HL-60 (cell line): ENCODE measurements at regions not wholly inside any gene's neighbourhood (a gene's known extent, or its start where the extent isn't known, plus 50 kb on each side); places are given as distances from the start of the nearest gene placed in this dataset.

ENCODE experiments used
- CTCF ChIP-seq: IDR thresholded peaks from one replicate; pipeline ENCODE4 v1.5.1; 2011; ENCODE audit warnings: low read length, control low read depth, inconsistent platforms; ENCODE audit not compliant: insufficient read depth
- GABPA ChIP-seq: IDR thresholded peaks from 2 replicates; pipeline ENCODE4 v1.6.1; 2012; ENCODE audit warnings: low read depth
- SPI1 ChIP-seq: IDR thresholded peaks from 2 replicates; pipeline ENCODE4 v1.6.1; 2012; ENCODE audit warnings: low read depth, mild to moderate bottlenecking, borderline replicate concordance
- TF ChIP-seq, protein P1 (sequence below): IDR thresholded peaks from 2 replicates; pipeline ENCODE4 v1.6.1; 2012; ENCODE audit warnings: low read depth; ENCODE audit not compliant: insufficient replicate concordance

GRCh38 chr10:117661316-117661715 lies 118.8 kb downstream of the EMX2 start:
- TF ChIP-seq GABPA (no peak), CTCF (no peak), SPI1 (no peak)
- TF ChIP-seq, protein P1, sequence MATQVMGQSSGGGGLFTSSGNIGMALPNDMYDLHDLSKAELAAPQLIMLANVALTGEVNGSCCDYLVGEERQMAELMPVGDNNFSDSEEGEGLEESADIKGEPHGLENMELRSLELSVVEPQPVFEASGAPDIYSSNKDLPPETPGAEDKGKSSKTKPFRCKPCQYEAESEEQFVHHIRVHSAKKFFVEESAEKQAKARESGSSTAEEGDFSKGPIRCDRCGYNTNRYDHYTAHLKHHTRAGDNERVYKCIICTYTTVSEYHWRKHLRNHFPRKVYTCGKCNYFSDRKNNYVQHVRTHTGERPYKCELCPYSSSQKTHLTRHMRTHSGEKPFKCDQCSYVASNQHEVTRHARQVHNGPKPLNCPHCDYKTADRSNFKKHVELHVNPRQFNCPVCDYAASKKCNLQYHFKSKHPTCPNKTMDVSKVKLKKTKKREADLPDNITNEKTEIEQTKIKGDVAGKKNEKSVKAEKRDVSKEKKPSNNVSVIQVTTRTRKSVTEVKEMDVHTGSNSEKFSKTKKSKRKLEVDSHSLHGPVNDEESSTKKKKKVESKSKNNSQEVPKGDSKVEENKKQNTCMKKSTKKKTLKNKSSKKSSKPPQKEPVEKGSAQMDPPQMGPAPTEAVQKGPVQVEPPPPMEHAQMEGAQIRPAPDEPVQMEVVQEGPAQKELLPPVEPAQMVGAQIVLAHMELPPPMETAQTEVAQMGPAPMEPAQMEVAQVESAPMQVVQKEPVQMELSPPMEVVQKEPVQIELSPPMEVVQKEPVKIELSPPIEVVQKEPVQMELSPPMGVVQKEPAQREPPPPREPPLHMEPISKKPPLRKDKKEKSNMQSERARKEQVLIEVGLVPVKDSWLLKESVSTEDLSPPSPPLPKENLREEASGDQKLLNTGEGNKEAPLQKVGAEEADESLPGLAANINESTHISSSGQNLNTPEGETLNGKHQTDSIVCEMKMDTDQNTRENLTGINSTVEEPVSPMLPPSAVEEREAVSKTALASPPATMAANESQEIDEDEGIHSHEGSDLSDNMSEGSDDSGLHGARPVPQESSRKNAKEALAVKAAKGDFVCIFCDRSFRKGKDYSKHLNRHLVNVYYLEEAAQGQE, result no peak
